Prostate gland (tissue), 2 donors: ENCODE measurements at regions not wholly inside any gene's neighbourhood (a gene's known extent, or its start where the extent isn't known, plus 50 kb on each side); places are given as distances from the start of the nearest gene placed in this dataset.

ENCODE experiments used
- CTCF ChIP-seq, 4 experiments: fragments of 200-600 bp in 2 of 4; fragments of 450-650 bp in 2 of 4; sonication (generic) in 2 of 4; IDR thresholded peaks; 1 replicate in 3 of 4; 2 replicates in 1 of 4; pipeline ENCODE4 v1.5.1; 2016 to 2019; ENCODE audit warnings: antibody characterized with exemption in 4 of 4, mild to moderate bottlenecking in 2 of 4, moderate library complexity in 2 of 4
- POLR2A ChIP-seq: fragments of 450-650 bp; IDR thresholded peaks from one replicate; pipeline ENCODE4 v1.6.1; 2016; ENCODE audit warnings: antibody characterized with exemption, mild to moderate bottlenecking
- POLR2AphosphoS5 ChIP-seq: sonication (generic); formaldehyde crosslinking; IDR thresholded peaks from one replicate; pipeline ENCODE4 v1.6.1; 2017; ENCODE audit warnings: antibody characterized with exemption

GRCh38 chr4:125370478-125370877 lies 55.7 kb downstream of the FAT4 start:
- no peak for TF ChIP-seq CTCF (IDR thresholded peaks at IDR 0.05)
- no peak for TF ChIP-seq POLR2AphosphoS5
- TF ChIP-seq POLR2A: no peak
